IMR-90 (cell line): ENCODE measurements at regions not wholly inside any gene's neighbourhood (a gene's known extent, or its start where the extent isn't known, plus 50 kb on each side); places are given as distances from the start of the nearest gene placed in this dataset.

Experiments
- ATAC-seq: fragments of 200-7000 bp; cut with Tn5 transposase; 2 replicates; pipeline ENCODE4 v1.9.1; 2020; ENCODE audit warnings: low read depth, mild to moderate bottlenecking, moderate library complexity
- BruUV-seq: library from RNA; stranded (reverse); fragments of 400-500 nt; replicated peaks from 2 replicates; lab custom pipeline; 2021; lab: Mats Ljungman, UMichigan
- CTCF ChIA-PET: fragments of 300-600 bp; formaldehyde crosslinking; extraction: SDS; loops from one replicate; lab custom pipeline; 2021; ENCODE audit warnings: antibody characterized with exemption; lab: Yijun Ruan, JAX
- POLR2A ChIA-PET: fragments of 300-600 bp; sonication (Branson Sonifier 250); formaldehyde crosslinking; loops from one replicate; lab custom pipeline; 2022; ENCODE audit warnings: antibody characterized with exemption; ENCODE audit not compliant: unreplicated experiment; lab: Charles Lee
- DNase-seq: peaks from one replicate; pipeline ENCODE4 v3.0.0; 2013
- H2AFZ ChIP-seq: replicated peaks from 2 replicates; pipeline ENCODE3; 2013; ENCODE audit warnings: low read length, mild to moderate bottlenecking; ENCODE audit not compliant: poor library complexity
- H2AK5ac ChIP-seq: 2 replicates; pipeline ENCODE4 v1.6.1; 2013; ENCODE audit warnings: low read depth, low read length, inconsistent platforms
- H2AK9ac ChIP-seq: replicated peaks from 2 replicates; pipeline ENCODE3; 2013; ENCODE audit warnings: mild to moderate bottlenecking, low read depth, low read length, moderate library complexity; ENCODE audit not compliant: poor library complexity
- H2BK120ac ChIP-seq: 2 replicates; pipeline ENCODE4 v1.6.1; 2013; ENCODE audit warnings: low read depth, low read length, inconsistent platforms
- H2BK15ac ChIP-seq: 3 replicates; pipeline ENCODE4 v1.6.1; 2013; ENCODE audit warnings: low read depth, low read length, inconsistent platforms
- H2BK20ac ChIP-seq: 2 replicates; pipeline ENCODE4 v1.6.1; 2013; ENCODE audit warnings: low read depth, mild to moderate bottlenecking, inconsistent platforms, low read length, moderate library complexity
- H2BK5ac ChIP-seq: 2 replicates; pipeline ENCODE4 v1.6.1; 2013; ENCODE audit warnings: mild to moderate bottlenecking, low read depth, low read length, inconsistent platforms; ENCODE audit not compliant: poor library complexity, severe bottlenecking
- H3K14ac ChIP-seq: replicated peaks from 2 replicates; pipeline ENCODE4 v1.6.1; 2013; ENCODE audit warnings: low read depth, low read length, inconsistent platforms
- H3K18ac ChIP-seq: 2 replicates; pipeline ENCODE4 v1.6.1; 2013; ENCODE audit warnings: low read depth, low read length, control low read depth
- H3K23ac ChIP-seq: 2 replicates; pipeline ENCODE4 v1.6.1; 2013; ENCODE audit warnings: low read depth, low read length, inconsistent platforms
- H3K27ac ChIP-seq: 2 replicates; pipeline ENCODE4 v1.5.1; 2013; ENCODE audit warnings: mild to moderate bottlenecking, control low read depth, low read length; ENCODE audit not compliant: insufficient read depth
- H3K27me3 ChIP-seq: 2 replicates; pipeline ENCODE4 v1.6.1; 2013; ENCODE audit warnings: low read length; ENCODE audit not compliant: control insufficient read depth, insufficient read depth
- H3K36me3 ChIP-seq: 2 replicates; pipeline ENCODE4 v1.6.1; 2013; ENCODE audit warnings: low read length, mixed read lengths; ENCODE audit not compliant: control insufficient read depth, insufficient read depth
- H3K4ac ChIP-seq: 2 replicates; pipeline ENCODE4 v1.6.1; 2013; ENCODE audit warnings: low read depth, low read length, inconsistent platforms
- H3K4me1 ChIP-seq: 2 replicates; pipeline ENCODE4 v1.6.1; 2013; ENCODE audit warnings: low read length, mixed read lengths; ENCODE audit not compliant: control insufficient read depth, insufficient read depth
- H3K4me2 ChIP-seq: 2 replicates; pipeline ENCODE4 v1.6.1; 2013; ENCODE audit warnings: low read depth, mild to moderate bottlenecking, control low read depth, low read length, moderate library complexity
- H3K4me3 ChIP-seq: 2 replicates; pipeline ENCODE4 v1.5.1; 2013; ENCODE audit warnings: low read depth, mild to moderate bottlenecking, control low read depth, low read length, moderate library complexity; ENCODE audit not compliant: insufficient read depth
- H3K56ac ChIP-seq: 2 replicates; pipeline ENCODE4 v1.6.1; 2013; ENCODE audit warnings: low read length, inconsistent platforms; ENCODE audit not compliant: insufficient read depth; ENCODE audit errors: extremely low read depth
- H3K79me1 ChIP-seq, 2 experiments: 2 replicates each; pipeline ENCODE4 v1.6.1; 2013; ENCODE audit warnings: low read length in 2 of 2, inconsistent platforms in 1 of 2, low read depth in 1 of 2
- H3K9ac ChIP-seq: 2 replicates; pipeline ENCODE4 v1.6.1; 2013; ENCODE audit warnings: low read depth, low read length, control low read depth
- H3K9me1 ChIP-seq: 2 replicates; pipeline ENCODE4 v1.6.1; 2013; ENCODE audit warnings: low read length, inconsistent platforms; ENCODE audit not compliant: insufficient read depth
- H3K9me3 ChIP-seq: 2 replicates; pipeline ENCODE4 v1.6.1; 2013; ENCODE audit warnings: low read length; ENCODE audit not compliant: control insufficient read depth, insufficient read depth
- H4K20me1 ChIP-seq: 2 replicates; pipeline ENCODE4 v1.6.1; 2013; ENCODE audit warnings: low read length, inconsistent platforms; ENCODE audit not compliant: insufficient read depth
- H4K5ac ChIP-seq: 2 replicates; pipeline ENCODE4 v1.6.1; 2013; ENCODE audit warnings: mild to moderate bottlenecking, low read depth, low read length, control low read depth
- H4K8ac ChIP-seq, 2 experiments: 2 replicates each; pipeline ENCODE4 v1.6.1; 2013; ENCODE audit warnings: low read depth in 2 of 2, low read length in 2 of 2, control low read depth in 1 of 2, inconsistent platforms in 1 of 2
- H4K91ac ChIP-seq: 2 replicates; pipeline ENCODE4 v1.6.1; 2013; ENCODE audit warnings: low read depth, low read length, inconsistent platforms; ENCODE audit not compliant: insufficient read depth
- BHLHE40 ChIP-seq: fragments of 150-350 bp; IDR thresholded peaks from 2 replicates; pipeline ENCODE4 v1.6.1; 2016; ENCODE audit warnings: mild to moderate bottlenecking, low read depth, low read length
- CEBPB ChIP-seq: IDR thresholded peaks from 2 replicates; pipeline ENCODE4 v1.6.1; 2012; ENCODE audit warnings: low read depth, low read length, improper control_type of control experiment
- CHD1 ChIP-seq: IDR thresholded peaks from 2 replicates; pipeline ENCODE4 v1.6.1; 2012; ENCODE audit warnings: low read depth, low read length, improper control_type of control experiment
- FOS ChIP-seq: fragments of 150-350 bp; IDR thresholded peaks from 2 replicates; pipeline ENCODE4 v1.6.1; 2016; ENCODE audit warnings: low read depth, low read length
- MAFK ChIP-seq: IDR thresholded peaks from 2 replicates; pipeline ENCODE4 v1.6.1; 2012; ENCODE audit warnings: low read depth, low read length, improper control_type of control experiment
- MAZ ChIP-seq: IDR thresholded peaks from 2 replicates; pipeline ENCODE4 v1.6.1; 2012; ENCODE audit warnings: low read depth, mild to moderate bottlenecking, low read length, improper control_type of control experiment, moderate library complexity, borderline replicate concordance
- MXI1 ChIP-seq: IDR thresholded peaks from 2 replicates; pipeline ENCODE4 v1.6.1; 2012; ENCODE audit warnings: low read depth, mild to moderate bottlenecking, low read length, moderate library complexity, borderline replicate concordance
- NFE2L2 ChIP-seq: fragments of 150-350 bp; IDR thresholded peaks from 2 replicates; pipeline ENCODE4 v1.6.1; 2016; ENCODE audit warnings: low read depth, mild to moderate bottlenecking, low read length
- POLR2A ChIP-seq: IDR thresholded peaks from 2 replicates; pipeline ENCODE4 v1.6.1; 2012; ENCODE audit warnings: mild to moderate bottlenecking, low read depth, low read length
- RAD21 ChIP-seq: IDR thresholded peaks from 2 replicates; pipeline ENCODE4 v1.6.1; 2012; ENCODE audit warnings: low read length, improper control_type of control experiment
- RCOR1 ChIP-seq: IDR thresholded peaks from 2 replicates; pipeline ENCODE4 v1.6.1; 2012; ENCODE audit warnings: mild to moderate bottlenecking, low read length, improper control_type of control experiment; ENCODE audit not compliant: insufficient replicate concordance
- RFX5 ChIP-seq: IDR thresholded peaks from 2 replicates; pipeline ENCODE4 v1.8.0; 2012; ENCODE audit warnings: low read depth, mild to moderate bottlenecking, low read length, moderate library complexity
- SMC3 ChIP-seq: fragments of 150-350 bp; IDR thresholded peaks from 2 replicates; pipeline ENCODE4 v1.6.1; 2016; ENCODE audit warnings: low read depth, mild to moderate bottlenecking, antibody characterized with exemption, low read length, moderate library complexity
- WGBS, 2 experiments: methylation state at CpG; one replicate each; pipeline versions ENCODE4 v1.1.5 to v1.1.7; 2013; ENCODE audit warnings: missing lambda C conversion rate in 2 of 2; ENCODE audit not compliant: insufficient read length in 1 of 2; ENCODE audit errors: extremely low coverage in 2 of 2; 5-methylcytosine and 5-hydroxymethylcytosine counted together
- dilution Hi-C: fragments of 300-500 bp; cut with HindIII; formaldehyde crosslinking; loops from one replicate; pipeline ENCODE4 v1.14.3; 2018; ENCODE audit warnings: low sequenced_read_pairs; ENCODE audit not compliant: unreplicated experiment
- in situ Hi-C: fragments of 300-500 bp; cut with MboI; formaldehyde crosslinking; loops from 3 replicates; pipeline ENCODE4 v1.14.3; 2019; ENCODE audit warnings: low sequenced_read_pairs, inconsistent platforms, mixed read lengths
- intact Hi-C: fragments of 100-400 bp; cut with micrococcal nuclease; formaldehyde crosslinking; loops from 2 replicates; pipeline ENCODE4 v1.10.0; 2022
- TF ChIP-seq, protein P1 (sequence below): fragments of 150-350 bp; IDR thresholded peaks from 2 replicates; pipeline ENCODE4 v1.6.1; 2016; ENCODE audit warnings: low read depth, mild to moderate bottlenecking, low read length, moderate library complexity, borderline replicate concordance
- TF ChIP-seq, protein P2 (sequence below): conservative IDR thresholded peaks from 2 replicates; pipeline ENCODE4 v1.5.1; 2012; ENCODE audit warnings: mild to moderate bottlenecking, low read depth, low read length, improper control_type of control experiment
- TF ChIP-seq, protein P3 (sequence below): fragments of 150-350 bp; IDR thresholded peaks from 2 replicates; pipeline ENCODE4 v1.6.1; 2017; ENCODE audit warnings: mild to moderate bottlenecking, antibody characterized with exemption, low read length, low read depth

DNA sequence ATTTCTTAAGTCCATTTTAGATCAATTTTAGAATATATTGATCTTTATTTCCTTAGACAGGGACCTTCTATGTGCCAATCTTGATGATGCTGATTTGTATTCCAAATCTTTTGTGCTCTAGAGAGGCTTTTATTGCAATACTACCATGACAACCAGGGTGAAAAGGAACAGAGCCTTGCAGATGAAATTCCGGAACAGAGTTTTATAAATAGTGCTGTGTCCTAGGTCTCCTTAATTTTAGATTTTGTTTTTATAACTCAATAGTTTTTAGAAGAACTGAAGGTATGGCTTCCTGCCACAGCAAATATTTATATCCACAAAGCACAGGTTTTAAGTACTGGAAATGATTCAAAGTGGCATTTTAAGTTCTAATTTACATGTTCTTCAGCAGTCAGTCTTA is 160.2 kb downstream of the PMAIP1 start:
- H2BK120ac ChIP-seq: no peak overlapping the region
- H3K4ac ChIP-seq: no peak overlapping the region
- H4K8ac ChIP-seq: no peak overlapping the region
- no TSS peak for BruUV-seq
- H3K4me2 ChIP-seq: no peak overlapping the region
- no peak overlapping the region for H2BK5ac ChIP-seq
- no peak overlapping the region for H2BK20ac ChIP-seq
- DNase-seq (no peak), ATAC-seq (no peak)
- in situ Hi-C loops: no loop called here
- H3K27me3 ChIP-seq: no peaks in the 10 kb centered on the region; the same call in 1 of the 2 replicates
- no peaks in the 10 kb centered on the region for H3K9me1 ChIP-seq
- WGBS, 2 experiments: no CpG with 5 or more reads among the region's 1 CpG
- no peaks in the 10 kb centered on the region for H4K20me1 ChIP-seq
- H4K5ac ChIP-seq: no peak overlapping the region
- H3K27ac ChIP-seq: no peak overlapping the region
- H3K79me1 ChIP-seq: no peaks in the 10 kb centered on the region
- H3K9ac ChIP-seq: no peak overlapping the region
- ChIA-PET CTCF (no interaction called here), POLR2A (no interaction called here)
- H3K14ac ChIP-seq: no peak overlapping the region
- H3K18ac ChIP-seq: no peak overlapping the region
- H2AFZ ChIP-seq: no peak overlapping the region
- intact Hi-C loops: loop anchor here (10.0 kb wide), 1 partner anchor 45 kb away; no protein-coding TSS in a partner anchor
- no peak overlapping the region for H2AK9ac ChIP-seq
- TF ChIP-seq FOS (no peak), RCOR1 (no peak), RFX5 (no peak), CHD1 (no peak), MAZ (no peak), MAFK (no peak), CEBPB (no peak), SMC3 (no peak), RAD21 (no peak), BHLHE40 (no peak), MXI1 (no peak), POLR2A (no peak), NFE2L2 (no peak)
- TF ChIP-seq, protein P1, sequence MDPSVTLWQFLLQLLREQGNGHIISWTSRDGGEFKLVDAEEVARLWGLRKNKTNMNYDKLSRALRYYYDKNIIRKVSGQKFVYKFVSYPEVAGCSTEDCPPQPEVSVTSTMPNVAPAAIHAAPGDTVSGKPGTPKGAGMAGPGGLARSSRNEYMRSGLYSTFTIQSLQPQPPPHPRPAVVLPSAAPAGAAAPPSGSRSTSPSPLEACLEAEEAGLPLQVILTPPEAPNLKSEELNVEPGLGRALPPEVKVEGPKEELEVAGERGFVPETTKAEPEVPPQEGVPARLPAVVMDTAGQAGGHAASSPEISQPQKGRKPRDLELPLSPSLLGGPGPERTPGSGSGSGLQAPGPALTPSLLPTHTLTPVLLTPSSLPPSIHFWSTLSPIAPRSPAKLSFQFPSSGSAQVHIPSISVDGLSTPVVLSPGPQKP: no peak
- TF ChIP-seq, protein P2, sequence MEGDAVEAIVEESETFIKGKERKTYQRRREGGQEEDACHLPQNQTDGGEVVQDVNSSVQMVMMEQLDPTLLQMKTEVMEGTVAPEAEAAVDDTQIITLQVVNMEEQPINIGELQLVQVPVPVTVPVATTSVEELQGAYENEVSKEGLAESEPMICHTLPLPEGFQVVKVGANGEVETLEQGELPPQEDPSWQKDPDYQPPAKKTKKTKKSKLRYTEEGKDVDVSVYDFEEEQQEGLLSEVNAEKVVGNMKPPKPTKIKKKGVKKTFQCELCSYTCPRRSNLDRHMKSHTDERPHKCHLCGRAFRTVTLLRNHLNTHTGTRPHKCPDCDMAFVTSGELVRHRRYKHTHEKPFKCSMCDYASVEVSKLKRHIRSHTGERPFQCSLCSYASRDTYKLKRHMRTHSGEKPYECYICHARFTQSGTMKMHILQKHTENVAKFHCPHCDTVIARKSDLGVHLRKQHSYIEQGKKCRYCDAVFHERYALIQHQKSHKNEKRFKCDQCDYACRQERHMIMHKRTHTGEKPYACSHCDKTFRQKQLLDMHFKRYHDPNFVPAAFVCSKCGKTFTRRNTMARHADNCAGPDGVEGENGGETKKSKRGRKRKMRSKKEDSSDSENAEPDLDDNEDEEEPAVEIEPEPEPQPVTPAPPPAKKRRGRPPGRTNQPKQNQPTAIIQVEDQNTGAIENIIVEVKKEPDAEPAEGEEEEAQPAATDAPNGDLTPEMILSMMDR: no peak
- TF ChIP-seq, protein P3, sequence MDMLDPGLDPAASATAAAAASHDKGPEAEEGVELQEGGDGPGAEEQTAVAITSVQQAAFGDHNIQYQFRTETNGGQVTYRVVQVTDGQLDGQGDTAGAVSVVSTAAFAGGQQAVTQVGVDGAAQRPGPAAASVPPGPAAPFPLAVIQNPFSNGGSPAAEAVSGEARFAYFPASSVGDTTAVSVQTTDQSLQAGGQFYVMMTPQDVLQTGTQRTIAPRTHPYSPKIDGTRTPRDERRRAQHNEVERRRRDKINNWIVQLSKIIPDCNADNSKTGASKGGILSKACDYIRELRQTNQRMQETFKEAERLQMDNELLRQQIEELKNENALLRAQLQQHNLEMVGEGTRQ: no peak
- no peak overlapping the region for H3K56ac ChIP-seq
- H3K36me3 ChIP-seq: no peaks in the 10 kb centered on the region
- no peak overlapping the region for H3K23ac ChIP-seq
- no peak overlapping the region for H2BK15ac ChIP-seq
- dilution Hi-C loops: no loop called here
- no peaks in the 10 kb centered on the region for H3K9me3 ChIP-seq
- H3K4me3 ChIP-seq: no peak overlapping the region
- no peaks in the 10 kb centered on the region for H3K4me1 ChIP-seq
- H2AK5ac ChIP-seq: no peak overlapping the region
- H4K91ac ChIP-seq: no peak overlapping the region
